LNCaP clone FGC (cell line): ENCODE measurements at regions not wholly inside any gene's neighbourhood (a gene's known extent, or its start where the extent isn't known, plus 50 kb on each side); places are given as distances from the start of the nearest gene placed in this dataset.
"Not testable (repeated sequence)": the region's sequence is repeated elsewhere in the genome, so short reads cannot be mapped to it uniquely, and the experiment has no call there.

Experiments
- DNase-seq: peaks from one replicate; pipeline ENCODE4 v3.0.0-alpha.2; 2011; ENCODE audit warnings: low read depth
- H3K4me3 ChIP-seq: 2 replicates; pipeline ENCODE4 v1.5.1; 2011; ENCODE audit warnings: mild to moderate bottlenecking, low read depth, low read length, control low read depth
- CTCF ChIP-seq: IDR thresholded peaks from 2 replicates; pipeline ENCODE4 v1.5.1; 2012; ENCODE audit warnings: mild to moderate bottlenecking; ENCODE audit not compliant: control insufficient read depth, insufficient read depth; ENCODE audit errors: extremely low read depth

GRCh38 chrX:45628041-45628440 lies 427.4 kb upstream of the DIPK2B start:
- no peak overlapping the region for H3K4me3 ChIP-seq
- DNase-seq, result no peak
- no peak for TF ChIP-seq CTCF

GRCh38 chrX:45623266-45623665 lies 422.6 kb upstream of the DIPK2B start:
- no peak overlapping the region for H3K4me3 ChIP-seq
- TF ChIP-seq CTCF, result no peak
- DNase-seq, result peak; percentile 43

- TF ChIP-seq CTCF, result no peak
- no peak for DNase-seq
- no peak overlapping the region for H3K4me3 ChIP-seq
Observed at GRCh38 chrX:45622538-45622937, 421.9 kb upstream of the DIPK2B start.

GRCh38 chrX:45622042-45622423 lies 421.4 kb upstream of the DIPK2B start:
- H3K4me3 ChIP-seq, result no peak overlapping the region
- DNase-seq, result no peak
- no peak for TF ChIP-seq CTCF

GRCh38 chrX:45621376-45622041 lies 420.8 kb upstream of the DIPK2B start:
- TF ChIP-seq CTCF, result no peak
- no peak for DNase-seq
- H3K4me3 ChIP-seq, result no peak overlapping the region

GRCh38 chrX:45619290-45619689 lies 418.6 kb upstream of the DIPK2B start:
- DNase-seq, result no peak
- TF ChIP-seq CTCF, result no peak
- H3K4me3 ChIP-seq, result no peak overlapping the region

- DNase-seq, H3K4me3 ChIP-seq: not testable (repeated sequence)
Observed at GRCh38 chrX:45615591-45615990, 414.9 kb upstream of the DIPK2B start.
